ENCODE measurements at regions not wholly inside any gene's neighbourhood (a gene's known extent, or its start where the extent isn't known, plus 50 kb on each side); places are given as distances from the start of the nearest gene placed in this dataset.

DNA sequence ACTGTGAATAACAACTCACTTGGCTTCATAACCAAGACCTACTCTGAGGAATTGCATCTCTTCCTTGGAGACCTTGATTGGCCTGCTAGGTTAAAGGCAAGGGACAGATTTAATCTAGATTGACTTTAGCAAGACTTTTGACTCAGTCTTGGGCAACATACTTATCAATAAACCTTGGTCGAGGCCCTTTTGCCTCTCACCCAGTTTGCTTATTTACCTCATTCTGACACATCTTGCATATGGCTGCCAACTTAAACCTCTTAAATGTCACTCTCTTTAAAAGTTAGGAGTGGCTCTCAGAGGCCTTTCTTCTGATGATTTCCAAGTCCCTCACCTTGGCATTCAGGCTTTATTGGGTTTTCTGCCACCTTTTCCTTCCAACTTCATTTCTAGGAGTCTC is 124.5 kb downstream of the BAMBI start:
- Histone ChIP-seq H3K27ac (ENCODE audit: low read depth) (no peak overlapping the region), H3K79me2 (replicated peaks; ENCODE audit: insufficient read depth) (no peaks in the 10 kb centered on the region), H3K36me3 (ENCODE audit: insufficient read depth) (no peaks in the 10 kb centered on the region), H2AFZ (peak overlapping the region; percentile 23; the same call in 1 of the 2 replicates), H3K4me2 (no peak overlapping the region), H3K9me2 (ENCODE audit: insufficient read depth) (no peaks in the 10 kb centered on the region), H3K4me3 (no peak overlapping the region), H3K4me1 (ENCODE audit: insufficient read depth) (peaks cover 12% of the 10 kb centered on the region), H3K27me3 (ENCODE audit: insufficient read depth) (no peaks in the 10 kb centered on the region), H3F3A (replicated peaks; ENCODE audit: low read depth) (no peaks in the 10 kb centered on the region), H4K20me1 (replicated peaks; ENCODE audit: insufficient read depth) (no peaks in the 10 kb centered on the region)
- peaks cover 3% of the 10 kb centered on the region for H3K27me3 Mint-ChIP-seq (ENCODE audit: insufficient read depth, low read depth, poor library complexity)
- H3K27ac Mint-ChIP-seq = no peak overlapping the region
- ATAC-seq (no peak), DNase-seq (ENCODE audit: low spot score) (no peak)
- no peak overlapping the region for H3K4me3 Mint-ChIP-seq
- H3K36me3 Mint-ChIP-seq (ENCODE audit: low read depth) = no peaks in the 10 kb centered on the region
- peaks cover 33% of the 10 kb centered on the region for H3K4me1 Mint-ChIP-seq
- TF ChIP-seq JUNB (IDR thresholded peaks at IDR 0.05; ENCODE audit: unreplicated experiment) (no peak), ZNF331 (CRISPR knock-in tag; IDR thresholded peaks at IDR 0.05; ENCODE audit: low read depth) (no peak), POLR2AphosphoS5 (IDR thresholded peaks at IDR 0.05; ENCODE audit: low read depth) (no peak)
- peaks cover 3% of the 10 kb centered on the region; the same call in 2 of the 3 replicates for H3K9me3 Mint-ChIP-seq

DNA sequence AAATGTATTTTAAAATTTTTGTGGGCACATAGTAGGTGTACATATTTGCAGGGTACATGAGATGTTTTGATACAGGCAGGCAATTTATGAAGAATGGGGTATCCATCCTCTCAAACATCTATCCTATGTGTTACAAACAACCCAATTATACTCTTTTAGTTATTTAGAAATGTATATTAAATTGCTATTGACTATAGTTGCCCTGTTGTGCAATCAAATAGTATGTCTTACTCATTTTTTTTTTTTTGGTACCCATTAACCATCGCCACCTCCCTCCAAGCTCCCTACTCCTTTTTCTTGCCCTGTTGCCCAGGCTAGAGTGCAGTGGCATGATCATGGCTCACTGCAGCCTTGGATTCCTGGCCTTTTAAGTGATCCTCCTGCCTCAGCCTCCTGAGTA is 128.1 kb downstream of the BAMBI start:
- peaks cover 8% of the 10 kb centered on the region for H3K27me3 Mint-ChIP-seq (ENCODE audit: insufficient read depth, low read depth, poor library complexity)
- Histone ChIP-seq H3K4me1 (ENCODE audit: insufficient read depth) (peaks cover 43% of the 10 kb centered on the region), H3K27ac (ENCODE audit: low read depth) (no peak overlapping the region), H3K79me2 (replicated peaks; ENCODE audit: insufficient read depth) (no peaks in the 10 kb centered on the region), H3K4me3 (no peak overlapping the region), H3F3A (replicated peaks; ENCODE audit: low read depth) (no peaks in the 10 kb centered on the region; the same call in 1 of the 2 replicates), H3K4me2 (no peak overlapping the region), H3K36me3 (ENCODE audit: insufficient read depth) (no peaks in the 10 kb centered on the region), H4K20me1 (replicated peaks; ENCODE audit: insufficient read depth) (no peaks in the 10 kb centered on the region), H3K27me3 (ENCODE audit: insufficient read depth) (no peaks in the 10 kb centered on the region), H3K9me2 (ENCODE audit: insufficient read depth) (no peaks in the 10 kb centered on the region), H2AFZ (no peak overlapping the region)
- no peaks in the 10 kb centered on the region for H3K36me3 Mint-ChIP-seq (ENCODE audit: low read depth)
- ATAC-seq = no peak
- no peak overlapping the region for H3K27ac Mint-ChIP-seq
- no peaks in the 10 kb centered on the region for H3K9me3 Mint-ChIP-seq
- TF ChIP-seq ZNF331 (CRISPR knock-in tag; IDR thresholded peaks at IDR 0.05; ENCODE audit: low read depth) = no peak
- TF ChIP-seq, protein P1, sequence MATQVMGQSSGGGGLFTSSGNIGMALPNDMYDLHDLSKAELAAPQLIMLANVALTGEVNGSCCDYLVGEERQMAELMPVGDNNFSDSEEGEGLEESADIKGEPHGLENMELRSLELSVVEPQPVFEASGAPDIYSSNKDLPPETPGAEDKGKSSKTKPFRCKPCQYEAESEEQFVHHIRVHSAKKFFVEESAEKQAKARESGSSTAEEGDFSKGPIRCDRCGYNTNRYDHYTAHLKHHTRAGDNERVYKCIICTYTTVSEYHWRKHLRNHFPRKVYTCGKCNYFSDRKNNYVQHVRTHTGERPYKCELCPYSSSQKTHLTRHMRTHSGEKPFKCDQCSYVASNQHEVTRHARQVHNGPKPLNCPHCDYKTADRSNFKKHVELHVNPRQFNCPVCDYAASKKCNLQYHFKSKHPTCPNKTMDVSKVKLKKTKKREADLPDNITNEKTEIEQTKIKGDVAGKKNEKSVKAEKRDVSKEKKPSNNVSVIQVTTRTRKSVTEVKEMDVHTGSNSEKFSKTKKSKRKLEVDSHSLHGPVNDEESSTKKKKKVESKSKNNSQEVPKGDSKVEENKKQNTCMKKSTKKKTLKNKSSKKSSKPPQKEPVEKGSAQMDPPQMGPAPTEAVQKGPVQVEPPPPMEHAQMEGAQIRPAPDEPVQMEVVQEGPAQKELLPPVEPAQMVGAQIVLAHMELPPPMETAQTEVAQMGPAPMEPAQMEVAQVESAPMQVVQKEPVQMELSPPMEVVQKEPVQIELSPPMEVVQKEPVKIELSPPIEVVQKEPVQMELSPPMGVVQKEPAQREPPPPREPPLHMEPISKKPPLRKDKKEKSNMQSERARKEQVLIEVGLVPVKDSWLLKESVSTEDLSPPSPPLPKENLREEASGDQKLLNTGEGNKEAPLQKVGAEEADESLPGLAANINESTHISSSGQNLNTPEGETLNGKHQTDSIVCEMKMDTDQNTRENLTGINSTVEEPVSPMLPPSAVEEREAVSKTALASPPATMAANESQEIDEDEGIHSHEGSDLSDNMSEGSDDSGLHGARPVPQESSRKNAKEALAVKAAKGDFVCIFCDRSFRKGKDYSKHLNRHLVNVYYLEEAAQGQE (IDR thresholded peaks at IDR 0.05; ENCODE audit: unreplicated experiment) = no peak
- no peak for TF ChIP-seq ZNF114 (CRISPR knock-in tag; IDR thresholded peaks at IDR 0.05)
- no peak for TF ChIP-seq JUNB (IDR thresholded peaks at IDR 0.05; ENCODE audit: unreplicated experiment)
- TF ChIP-seq NANOG (IDR thresholded peaks at IDR 0.05; ENCODE audit: borderline replicate concordance) = no peak
- TF ChIP-seq, protein P2, sequence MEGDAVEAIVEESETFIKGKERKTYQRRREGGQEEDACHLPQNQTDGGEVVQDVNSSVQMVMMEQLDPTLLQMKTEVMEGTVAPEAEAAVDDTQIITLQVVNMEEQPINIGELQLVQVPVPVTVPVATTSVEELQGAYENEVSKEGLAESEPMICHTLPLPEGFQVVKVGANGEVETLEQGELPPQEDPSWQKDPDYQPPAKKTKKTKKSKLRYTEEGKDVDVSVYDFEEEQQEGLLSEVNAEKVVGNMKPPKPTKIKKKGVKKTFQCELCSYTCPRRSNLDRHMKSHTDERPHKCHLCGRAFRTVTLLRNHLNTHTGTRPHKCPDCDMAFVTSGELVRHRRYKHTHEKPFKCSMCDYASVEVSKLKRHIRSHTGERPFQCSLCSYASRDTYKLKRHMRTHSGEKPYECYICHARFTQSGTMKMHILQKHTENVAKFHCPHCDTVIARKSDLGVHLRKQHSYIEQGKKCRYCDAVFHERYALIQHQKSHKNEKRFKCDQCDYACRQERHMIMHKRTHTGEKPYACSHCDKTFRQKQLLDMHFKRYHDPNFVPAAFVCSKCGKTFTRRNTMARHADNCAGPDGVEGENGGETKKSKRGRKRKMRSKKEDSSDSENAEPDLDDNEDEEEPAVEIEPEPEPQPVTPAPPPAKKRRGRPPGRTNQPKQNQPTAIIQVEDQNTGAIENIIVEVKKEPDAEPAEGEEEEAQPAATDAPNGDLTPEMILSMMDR (conservative IDR thresholded peaks at IDR 0.05; ENCODE audit: low read depth in 2 of 2) = no peak
- no peak for TF ChIP-seq POLR2AphosphoS5 (IDR thresholded peaks at IDR 0.05; ENCODE audit: low read depth)
- no peak for TF ChIP-seq CREB1 (CRISPR knock-in tag; IDR thresholded peaks at IDR 0.05; ENCODE audit: low read depth)
- TF ChIP-seq, protein P3, sequence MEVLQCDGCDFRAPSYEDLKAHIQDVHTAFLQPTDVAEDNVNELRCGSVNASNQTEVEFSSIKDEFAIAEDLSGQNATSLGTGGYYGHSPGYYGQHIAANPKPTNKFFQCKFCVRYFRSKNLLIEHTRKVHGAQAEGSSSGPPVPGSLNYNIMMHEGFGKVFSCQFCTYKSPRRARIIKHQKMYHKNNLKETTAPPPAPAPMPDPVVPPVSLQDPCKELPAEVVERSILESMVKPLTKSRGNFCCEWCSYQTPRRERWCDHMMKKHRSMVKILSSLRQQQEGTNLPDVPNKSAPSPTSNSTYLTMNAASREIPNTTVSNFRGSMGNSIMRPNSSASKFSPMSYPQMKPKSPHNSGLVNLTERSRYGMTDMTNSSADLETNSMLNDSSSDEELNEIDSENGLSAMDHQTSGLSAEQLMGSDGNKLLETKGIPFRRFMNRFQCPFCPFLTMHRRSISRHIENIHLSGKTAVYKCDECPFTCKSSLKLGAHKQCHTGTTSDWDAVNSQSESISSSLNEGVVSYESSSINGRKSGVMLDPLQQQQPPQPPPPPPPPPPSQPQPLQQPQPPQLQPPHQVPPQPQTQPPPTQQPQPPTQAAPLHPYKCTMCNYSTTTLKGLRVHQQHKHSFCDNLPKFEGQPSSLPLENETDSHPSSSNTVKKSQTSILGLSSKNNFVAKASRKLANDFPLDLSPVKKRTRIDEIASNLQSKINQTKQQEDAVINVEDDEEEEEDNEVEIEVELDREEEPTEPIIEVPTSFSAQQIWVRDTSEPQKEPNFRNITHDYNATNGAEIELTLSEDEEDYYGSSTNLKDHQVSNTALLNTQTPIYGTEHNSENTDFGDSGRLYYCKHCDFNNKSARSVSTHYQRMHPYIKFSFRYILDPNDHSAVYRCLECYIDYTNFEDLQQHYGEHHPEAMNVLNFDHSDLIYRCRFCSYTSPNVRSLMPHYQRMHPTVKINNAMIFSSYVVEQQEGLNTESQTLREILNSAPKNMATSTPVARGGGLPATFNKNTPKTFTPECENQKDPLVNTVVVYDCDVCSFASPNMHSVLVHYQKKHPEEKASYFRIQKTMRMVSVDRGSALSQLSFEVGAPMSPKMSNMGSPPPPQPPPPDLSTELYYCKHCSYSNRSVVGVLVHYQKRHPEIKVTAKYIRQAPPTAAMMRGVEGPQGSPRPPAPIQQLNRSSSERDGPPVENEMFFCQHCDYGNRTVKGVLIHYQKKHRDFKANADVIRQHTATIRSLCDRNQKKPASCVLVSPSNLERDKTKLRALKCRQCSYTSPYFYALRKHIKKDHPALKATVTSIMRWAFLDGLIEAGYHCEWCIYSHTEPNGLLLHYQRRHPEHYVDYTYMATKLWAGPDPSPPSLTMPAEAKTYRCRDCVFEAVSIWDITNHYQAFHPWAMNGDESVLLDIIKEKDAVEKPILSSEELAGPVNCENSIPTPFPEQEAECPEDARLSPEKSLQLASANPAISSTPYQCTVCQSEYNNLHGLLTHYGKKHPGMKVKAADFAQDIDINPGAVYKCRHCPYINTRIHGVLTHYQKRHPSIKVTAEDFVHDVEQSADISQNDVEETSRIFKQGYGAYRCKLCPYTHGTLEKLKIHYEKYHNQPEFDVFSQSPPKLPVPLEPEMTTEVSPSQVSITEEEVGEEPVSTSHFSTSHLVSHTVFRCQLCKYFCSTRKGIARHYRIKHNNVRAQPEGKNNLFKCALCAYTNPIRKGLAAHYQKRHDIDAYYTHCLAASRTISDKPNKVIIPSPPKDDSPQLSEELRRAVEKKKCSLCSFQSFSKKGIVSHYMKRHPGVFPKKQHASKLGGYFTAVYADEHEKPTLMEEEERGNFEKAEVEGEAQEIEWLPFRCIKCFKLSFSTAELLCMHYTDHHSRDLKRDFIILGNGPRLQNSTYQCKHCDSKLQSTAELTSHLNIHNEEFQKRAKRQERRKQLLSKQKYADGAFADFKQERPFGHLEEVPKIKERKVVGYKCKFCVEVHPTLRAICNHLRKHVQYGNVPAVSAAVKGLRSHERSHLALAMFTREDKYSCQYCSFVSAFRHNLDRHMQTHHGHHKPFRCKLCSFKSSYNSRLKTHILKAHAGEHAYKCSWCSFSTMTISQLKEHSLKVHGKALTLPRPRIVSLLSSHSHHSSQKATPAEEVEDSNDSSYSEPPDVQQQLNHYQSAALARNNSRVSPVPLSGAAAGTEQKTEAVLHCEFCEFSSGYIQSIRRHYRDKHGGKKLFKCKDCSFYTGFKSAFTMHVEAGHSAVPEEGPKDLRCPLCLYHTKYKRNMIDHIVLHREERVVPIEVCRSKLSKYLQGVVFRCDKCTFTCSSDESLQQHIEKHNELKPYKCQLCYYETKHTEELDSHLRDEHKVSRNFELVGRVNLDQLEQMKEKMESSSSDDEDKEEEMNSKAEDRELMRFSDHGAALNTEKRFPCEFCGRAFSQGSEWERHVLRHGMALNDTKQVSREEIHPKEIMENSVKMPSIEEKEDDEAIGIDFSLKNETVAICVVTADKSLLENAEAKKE (CRISPR knock-in tag; IDR thresholded peaks at IDR 0.05) = no peak
- no peak for TF ChIP-seq STAT1 (IDR thresholded peaks at IDR 0.05; ENCODE audit: unreplicated experiment)
- H3K4me3 Mint-ChIP-seq = no peak overlapping the region
- DNase-seq (ENCODE audit: low spot score) = no peak
- H3K4me1 Mint-ChIP-seq = peaks cover 46% of the 10 kb centered on the region

Measured in GM23338 (cell line).